ENCODE measurements at regions not wholly inside any gene's neighbourhood (a gene's known extent, or its start where the extent isn't known, plus 50 kb on each side); places are given as distances from the start of the nearest gene placed in this dataset.

DNA sequence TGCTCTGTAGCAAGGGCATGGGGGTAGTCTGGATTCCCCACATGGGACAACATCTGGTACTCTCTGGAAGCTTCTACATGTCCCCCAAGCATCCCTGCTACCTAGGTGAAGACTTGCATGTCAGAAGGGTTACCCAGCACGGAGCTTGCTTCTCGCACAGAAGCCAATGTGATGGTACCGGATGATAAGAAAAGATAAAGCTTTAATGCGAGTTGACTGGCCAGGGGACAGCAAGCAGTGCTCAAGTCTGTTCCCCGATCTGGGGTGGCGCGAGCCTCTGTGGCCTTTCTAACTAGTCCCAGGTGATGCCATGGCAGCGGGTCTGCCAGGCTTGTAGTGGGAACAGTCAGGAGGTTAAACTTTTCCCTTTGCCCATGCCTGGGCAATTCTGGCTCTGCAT lies 70.0 kb upstream of the TIAM2 start:
- no peaks in the 10 kb centered on the region for H3K9me3 Mint-ChIP-seq (ENCODE audit: unreplicated experiment)
- intact Hi-C loops (cut with micrococcal nuclease; ENCODE audit: unreplicated experiment), result loop anchor here (5.0 kb wide), 1 partner anchor 342 kb away; no protein-coding TSS in a partner anchor
- Histone ChIP-seq H3K9me3 (no peaks in the 10 kb centered on the region), H3K4me3 (ENCODE audit: low read depth, low read length) (no peak overlapping the region), H3K4me1 (no peaks in the 10 kb centered on the region), H3K36me3 (ENCODE audit: control insufficient read depth, insufficient read depth, low read length) (no peaks in the 10 kb centered on the region), H3K27me3 (replicated peaks; ENCODE audit: control insufficient read depth, insufficient read depth, low read length) (no peaks in the 10 kb centered on the region)
- H3K27me3 Mint-ChIP-seq (ENCODE audit: insufficient read depth, unreplicated experiment), result no peaks in the 10 kb centered on the region
- H3K36me3 Mint-ChIP-seq (ENCODE audit: insufficient read depth, unreplicated experiment), result no peaks in the 10 kb centered on the region
- H3K4me1 Mint-ChIP-seq (ENCODE audit: low read depth, unreplicated experiment), result no peaks in the 10 kb centered on the region
- no TSS peak for BruUV-seq (replicated peaks)
- ChIA-PET POLR2A (no interaction called here), CTCF (interaction anchor here (1.6 kb wide), 1 partner anchor 57 kb away, joined by 10 read pairs; no protein-coding TSS in a partner anchor)
- H3K27ac Mint-ChIP-seq (ENCODE audit: unreplicated experiment), result no peak overlapping the region
- TF ChIP-seq, protein P1, sequence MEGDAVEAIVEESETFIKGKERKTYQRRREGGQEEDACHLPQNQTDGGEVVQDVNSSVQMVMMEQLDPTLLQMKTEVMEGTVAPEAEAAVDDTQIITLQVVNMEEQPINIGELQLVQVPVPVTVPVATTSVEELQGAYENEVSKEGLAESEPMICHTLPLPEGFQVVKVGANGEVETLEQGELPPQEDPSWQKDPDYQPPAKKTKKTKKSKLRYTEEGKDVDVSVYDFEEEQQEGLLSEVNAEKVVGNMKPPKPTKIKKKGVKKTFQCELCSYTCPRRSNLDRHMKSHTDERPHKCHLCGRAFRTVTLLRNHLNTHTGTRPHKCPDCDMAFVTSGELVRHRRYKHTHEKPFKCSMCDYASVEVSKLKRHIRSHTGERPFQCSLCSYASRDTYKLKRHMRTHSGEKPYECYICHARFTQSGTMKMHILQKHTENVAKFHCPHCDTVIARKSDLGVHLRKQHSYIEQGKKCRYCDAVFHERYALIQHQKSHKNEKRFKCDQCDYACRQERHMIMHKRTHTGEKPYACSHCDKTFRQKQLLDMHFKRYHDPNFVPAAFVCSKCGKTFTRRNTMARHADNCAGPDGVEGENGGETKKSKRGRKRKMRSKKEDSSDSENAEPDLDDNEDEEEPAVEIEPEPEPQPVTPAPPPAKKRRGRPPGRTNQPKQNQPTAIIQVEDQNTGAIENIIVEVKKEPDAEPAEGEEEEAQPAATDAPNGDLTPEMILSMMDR (IDR thresholded peaks at IDR 0.05; ENCODE audit: insufficient read depth in 1 of 2, low read depth in 1 of 2, low read length in 1 of 2, severe bottlenecking in 1 of 2, unreplicated experiment in 1 of 2), result no peak
- H3K4me3 Mint-ChIP-seq (ENCODE audit: unreplicated experiment), result no peak overlapping the region
- DNase-seq, result no peak

DNA sequence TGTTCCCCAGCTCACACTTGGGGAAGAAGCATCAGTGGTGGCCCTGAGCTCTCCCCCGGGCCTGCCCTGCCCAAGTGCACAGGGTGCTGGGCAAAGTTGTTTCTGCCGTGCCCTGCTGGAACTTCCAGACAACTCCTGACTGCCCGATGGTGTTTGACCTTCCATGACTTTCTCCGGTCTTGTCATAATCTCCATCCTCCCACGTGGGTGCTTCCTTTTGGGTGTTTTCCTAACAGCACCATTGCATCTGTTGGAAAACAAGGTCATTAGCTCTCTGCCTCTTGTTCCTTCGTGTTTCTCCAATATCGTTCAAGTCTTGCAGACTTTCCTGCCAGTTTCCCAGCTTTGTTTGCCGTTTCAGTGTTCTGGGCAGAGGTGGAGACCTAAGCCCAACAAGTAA lies 68.7 kb upstream of the TIAM2 start:
- Mint-ChIP-seq H3K9me3 (ENCODE audit: unreplicated experiment) (no peaks in the 10 kb centered on the region), H3K27ac (ENCODE audit: unreplicated experiment) (no peak overlapping the region), H3K4me1 (ENCODE audit: low read depth, unreplicated experiment) (peaks cover under 1% of the 10 kb centered on the region), H3K27me3 (ENCODE audit: insufficient read depth, unreplicated experiment) (no peaks in the 10 kb centered on the region), H3K4me3 (ENCODE audit: unreplicated experiment) (no peak overlapping the region), H3K36me3 (ENCODE audit: insufficient read depth, unreplicated experiment) (no peaks in the 10 kb centered on the region)
- POLR2A ChIA-PET, result no interaction called here
- TF ChIP-seq, protein P1 (IDR thresholded peaks at IDR 0.05; ENCODE audit: insufficient read depth in 1 of 2, low read depth in 1 of 2, low read length in 1 of 2, severe bottlenecking in 1 of 2, unreplicated experiment in 1 of 2), result no peak
- CTCF ChIA-PET, result no interaction called here
- Histone ChIP-seq H3K36me3 (ENCODE audit: control insufficient read depth, insufficient read depth, low read length) (no peaks in the 10 kb centered on the region), H3K27me3 (replicated peaks; ENCODE audit: control insufficient read depth, insufficient read depth, low read length) (no peaks in the 10 kb centered on the region), H3K9me3 (no peaks in the 10 kb centered on the region), H3K4me1 (peaks cover 4% of the 10 kb centered on the region), H3K4me3 (ENCODE audit: low read depth, low read length) (no peak overlapping the region)
- intact Hi-C loops (cut with micrococcal nuclease; ENCODE audit: unreplicated experiment), result loop anchor here (5.0 kb wide), 1 partner anchor 341 kb away; no protein-coding TSS in a partner anchor
- no peak for DNase-seq
- BruUV-seq (replicated peaks), result no TSS peak

DNA sequence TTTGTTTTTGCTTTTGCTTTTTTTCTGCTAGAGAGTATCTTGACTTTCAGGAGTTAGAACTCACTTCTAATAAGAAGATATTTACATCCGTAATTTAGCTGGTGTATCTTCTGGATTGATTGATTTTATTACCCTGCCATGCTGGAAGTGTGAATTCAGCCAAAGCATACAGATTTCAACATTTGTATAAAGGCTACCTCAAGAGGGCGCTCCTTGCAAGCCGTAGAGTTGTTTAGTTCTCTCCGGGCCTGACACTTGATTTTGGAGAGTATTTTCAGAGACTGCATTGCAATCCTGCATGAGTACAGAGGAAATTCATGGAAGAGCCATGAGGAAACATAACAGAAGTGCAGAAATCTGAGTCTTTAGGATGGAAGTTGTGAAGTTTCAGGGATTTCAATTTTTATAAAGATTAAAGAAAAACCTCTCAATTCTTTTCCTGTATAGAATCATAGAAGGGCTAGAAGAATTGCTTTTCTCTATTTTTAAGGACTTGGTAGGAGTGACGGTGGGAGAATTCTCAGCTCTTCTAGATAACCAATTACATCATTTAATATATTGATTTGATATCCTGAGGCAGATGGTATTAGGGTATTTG lies 66.7 kb upstream of the TIAM2 start:
- DNase-seq, result peak; percentile 47 to 71
- H3K27me3 ChIP-seq (replicated peaks; ENCODE audit: control insufficient read depth, insufficient read depth, low read length), result no peaks in the 10 kb centered on the region
- no peak overlapping the region for H3K4me3 ChIP-seq (ENCODE audit: low read depth, low read length)
- intact Hi-C loops (cut with micrococcal nuclease; ENCODE audit: unreplicated experiment), result loop anchor here (1.0 to 5.0 kb wide), 6 partner anchors 60 to 339 kb away; no protein-coding TSS in a partner anchor
- H3K4me1 Mint-ChIP-seq (ENCODE audit: low read depth, unreplicated experiment), result peaks cover 21% of the 10 kb centered on the region
- TF ChIP-seq, protein P1 (IDR thresholded peaks at IDR 0.05; ENCODE audit: insufficient read depth in 1 of 2, low read depth in 1 of 2, low read length in 1 of 2, severe bottlenecking in 1 of 2, unreplicated experiment in 1 of 2), result peak; percentile 74 to 77
- H3K4me1 ChIP-seq, result peaks cover 25% of the 10 kb centered on the region
- H3K27ac Mint-ChIP-seq (ENCODE audit: unreplicated experiment), result no peak overlapping the region
- H3K36me3 ChIP-seq (ENCODE audit: control insufficient read depth, insufficient read depth, low read length), result no peaks in the 10 kb centered on the region
- CTCF ChIA-PET, result interaction anchor here (1.0 to 1.1 kb wide), 3 partner anchors 15 to 253 kb away, joined by 5 to 7 read pairs (median 6); no protein-coding TSS in a partner anchor
- no peaks in the 10 kb centered on the region for H3K9me3 Mint-ChIP-seq (ENCODE audit: unreplicated experiment)
- POLR2A ChIA-PET, result no interaction called here
- BruUV-seq (replicated peaks), result no TSS peak
- H3K27me3 Mint-ChIP-seq (ENCODE audit: insufficient read depth, unreplicated experiment), result no peaks in the 10 kb centered on the region
- no peaks in the 10 kb centered on the region for H3K9me3 ChIP-seq
- H3K36me3 Mint-ChIP-seq (ENCODE audit: insufficient read depth, unreplicated experiment), result peaks cover 6% of the 10 kb centered on the region
- H3K4me3 Mint-ChIP-seq (ENCODE audit: unreplicated experiment), result no peak overlapping the region
